ENCODE measurements at regions not wholly inside any gene's neighbourhood (a gene's known extent, or its start where the extent isn't known, plus 50 kb on each side); places are given as distances from the start of the nearest gene placed in this dataset.

DNA sequence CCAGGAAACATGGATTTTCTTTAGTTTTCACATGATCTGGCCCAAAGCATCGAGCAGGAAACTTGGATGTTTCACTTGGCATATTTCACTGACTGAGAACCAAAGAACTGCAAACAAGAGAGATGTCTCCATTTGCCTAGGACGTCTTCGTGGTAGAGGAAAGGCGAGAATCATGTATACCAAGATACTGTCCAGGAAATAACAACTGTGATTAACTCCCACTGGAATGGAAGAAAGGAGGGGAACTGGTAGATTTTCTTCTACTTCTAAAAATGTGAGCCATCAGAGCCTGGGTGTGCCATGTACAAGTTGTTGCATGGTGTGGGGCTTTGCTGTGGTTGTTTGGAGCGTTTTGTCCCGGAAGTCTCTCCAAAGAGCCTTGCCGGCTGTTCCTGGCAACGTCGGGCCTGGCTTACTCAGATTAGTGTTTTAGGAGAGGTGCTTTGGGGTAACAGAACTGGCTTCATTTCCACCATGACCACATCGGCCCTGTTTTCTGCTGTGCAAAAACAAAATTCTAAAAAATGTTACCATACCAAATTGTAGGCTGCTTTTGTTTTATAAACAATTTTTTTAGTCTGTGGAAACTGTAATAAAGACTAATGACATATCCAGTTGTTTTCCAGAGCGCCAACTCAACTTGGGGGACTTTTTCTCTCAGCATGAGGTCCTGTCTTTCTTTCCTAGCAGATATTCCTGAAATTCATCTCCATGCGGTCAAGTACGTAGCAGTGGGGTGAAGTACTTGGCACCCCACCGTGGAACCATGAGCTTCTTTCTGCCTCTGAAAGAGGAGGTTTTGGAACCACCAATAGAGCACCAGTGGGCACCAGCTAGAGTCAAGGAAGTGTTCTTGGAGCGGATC lies 118.3 kb downstream of the TM2D1 start:
- Histone ChIP-seq H3K9me3 (ENCODE audit: control insufficient read depth, insufficient read depth, low read depth, low read length) (no peaks in the 10 kb centered on the region), H3K4me3 (ENCODE audit: low read depth, low read length) (no peak overlapping the region), H3K36me3 (ENCODE audit: control insufficient read depth in 2 of 2, insufficient read depth in 1 of 2, low read length in 2 of 2) (no peaks in the 10 kb centered on the region), H3K27ac (ENCODE audit: extremely low read depth, low read depth, low read length) (no peak overlapping the region), H3K4me1 (ENCODE audit: control insufficient read depth, insufficient read depth, low read length) (no peaks in the 10 kb centered on the region)
- ChIA-PET CTCF (no interaction called here), POLR2A (no interaction called here)
- no peak for TF ChIP-seq ZNF311 (tag by site-specific recombination; IDR thresholded peaks at IDR 0.05; ENCODE audit: borderline replicate concordance)
- no peak for TF ChIP-seq ZNF175 (tag by site-specific recombination; IDR thresholded peaks at IDR 0.05)
- TF ChIP-seq HOXA7 (CRISPR knock-in tag; IDR thresholded peaks at IDR 0.05; ENCODE audit: borderline replicate concordance), result no peak
- no peak for TF ChIP-seq ZNF626 (tag by site-specific recombination; IDR thresholded peaks at IDR 0.05)
- TF ChIP-seq ZNF701 (tag by site-specific recombination; IDR thresholded peaks at IDR 0.05), result no peak
- no peak for TF ChIP-seq ZNF777 (tag by site-specific recombination; IDR thresholded peaks at IDR 0.05; ENCODE audit: borderline replicate concordance)
- TF ChIP-seq ZFHX2 (tag by site-specific recombination; conservative IDR thresholded peaks at IDR 0.05), result no peak
- TF ChIP-seq ZNF354C (tag by site-specific recombination; IDR thresholded peaks at IDR 0.05; ENCODE audit: borderline replicate concordance, low read depth), result no peak
- TF ChIP-seq, protein P1, sequence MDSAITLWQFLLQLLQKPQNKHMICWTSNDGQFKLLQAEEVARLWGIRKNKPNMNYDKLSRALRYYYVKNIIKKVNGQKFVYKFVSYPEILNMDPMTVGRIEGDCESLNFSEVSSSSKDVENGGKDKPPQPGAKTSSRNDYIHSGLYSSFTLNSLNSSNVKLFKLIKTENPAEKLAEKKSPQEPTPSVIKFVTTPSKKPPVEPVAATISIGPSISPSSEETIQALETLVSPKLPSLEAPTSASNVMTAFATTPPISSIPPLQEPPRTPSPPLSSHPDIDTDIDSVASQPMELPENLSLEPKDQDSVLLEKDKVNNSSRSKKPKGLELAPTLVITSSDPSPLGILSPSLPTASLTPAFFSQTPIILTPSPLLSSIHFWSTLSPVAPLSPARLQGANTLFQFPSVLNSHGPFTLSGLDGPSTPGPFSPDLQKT (IDR thresholded peaks at IDR 0.05; ENCODE audit: borderline replicate concordance, low read depth, low read length), result no peak
- TF ChIP-seq ZBTB20 (tag by site-specific recombination; IDR thresholded peaks at IDR 0.05), result no peak
- no peak for TF ChIP-seq ZNF341 (tag by site-specific recombination; IDR thresholded peaks at IDR 0.05; ENCODE audit: low read depth)
- TF ChIP-seq ZNF280D (tag by site-specific recombination; IDR thresholded peaks at IDR 0.05), result no peak
- TF ChIP-seq ZNF677 (tag by site-specific recombination; IDR thresholded peaks at IDR 0.05), result no peak
- TF ChIP-seq PRDM2 (tag by site-specific recombination; IDR thresholded peaks at IDR 0.05; ENCODE audit: borderline replicate concordance), result no peak

Data from HEK293 (cell line).